ENCODE measurements at regions not wholly inside any gene's neighbourhood (a gene's known extent, or its start where the extent isn't known, plus 50 kb on each side); places are given as distances from the start of the nearest gene placed in this dataset.

- Histone ChIP-seq H4K20me1 (replicated peaks; ENCODE audit: control insufficient read depth, insufficient read depth, low read length) (no peaks in the 10 kb centered on the region), H2AFZ (ENCODE audit: low read depth, low read length) (no peak overlapping the region), H3K4me2 (ENCODE audit: insufficient read depth, low read length) (no peak overlapping the region), H3K27ac (ENCODE audit: extremely low read depth, low read depth, low read length) (no peak overlapping the region), H3K9ac (ENCODE audit: insufficient read depth in 1 of 2, low read depth in 2 of 2, low read length in 2 of 2) (no peak overlapping the region), H3K9me3 (replicated peaks; ENCODE audit: control insufficient read depth, insufficient read depth, low read depth, low read length) (no peaks in the 10 kb centered on the region), H3K36me3 (ENCODE audit: control insufficient read depth, insufficient read depth, low read length) (no peaks in the 10 kb centered on the region), H3K4me3 (no peak overlapping the region), H3K4me1 (replicated peaks in 1 of 2; ENCODE audit: control insufficient read depth in 2 of 2, insufficient read depth in 2 of 2, low read length in 2 of 2) (no peaks in the 10 kb centered on the region), H3K9me1 (ENCODE audit: control insufficient read depth, insufficient read depth, low read length) (no peaks in the 10 kb centered on the region), H3K27me3 (ENCODE audit: control insufficient read depth in 2 of 2, insufficient read depth in 2 of 2, low read length in 2 of 2) (no peaks in the 10 kb centered on the region), H3K79me2 (ENCODE audit: control insufficient read depth, insufficient read depth, low read length) (no peaks in the 10 kb centered on the region)
- BruUV-seq (replicated peaks): no TSS peak
- WGBS (ENCODE audit: insufficient coverage, low coverage, missing lambda C conversion rate): 22% methylated on average over 6 of the region's 6 CpGs
- intact Hi-C loops (cut with micrococcal nuclease) (no loop called here), in situ Hi-C loops (cut with MboI) (no loop called here)
- POLR2A ChIA-PET: interaction anchor here (0.7 kb wide), 1 partner anchor 163 kb away, joined by 3 read pairs; no protein-coding TSS in a partner anchor
- FAIRE-seq (no peak), ATAC-seq (no peak), DNase-seq (ENCODE audit: extremely low read depth in 1 of 4, low spot score in 3 of 4) (no peak)
- TF ChIP-seq POLR2G (IDR thresholded peaks at IDR 0.05; ENCODE audit: low read depth, low read length): no peak
- TF ChIP-seq NKRF (IDR thresholded peaks at IDR 0.05; ENCODE audit: borderline replicate concordance): no peak
- no peak for TF ChIP-seq ATF1 (CRISPR knock-in tag; IDR thresholded peaks at IDR 0.05)
- TF ChIP-seq ATF1 (tag; IDR thresholded peaks at IDR 0.05): no peak
- no peak for TF ChIP-seq ZBTB9 (CRISPR knock-in tag; IDR thresholded peaks at IDR 0.05)
- no peak for TF ChIP-seq ZNF644 (tag; IDR thresholded peaks at IDR 0.05; ENCODE audit: low read depth)
- TF ChIP-seq POU5F1 (IDR thresholded peaks at IDR 0.05; ENCODE audit: borderline replicate concordance, low read depth, low read length, partially characterized antibody): no peak
- no peak for TF ChIP-seq ETS1 (conservative IDR thresholded peaks at IDR 0.05; ENCODE audit: control insufficient read depth, low read depth, low read length)
- no peak for TF ChIP-seq NONO (IDR thresholded peaks at IDR 0.05; ENCODE audit: low read depth in 2 of 2, low read length in 1 of 2)
- no peak for TF ChIP-seq ZNF740 (CRISPR knock-in tag; IDR thresholded peaks at IDR 0.05)
- TF ChIP-seq ZNF740 (tag; IDR thresholded peaks at IDR 0.05): no peak
- no peak for TF ChIP-seq ZNF384 (IDR thresholded peaks at IDR 0.05; ENCODE audit: low read depth, low read length)
- CTCF ChIA-PET (ENCODE audit: low intra/inter-chr PET ratio): no interaction called here
Measured at GRCh38 chr3:69462022-69462825, 76.3 kb upstream of the FRMD4B start.
